ENCODE measurements at regions not wholly inside any gene's neighbourhood (a gene's known extent, or its start where the extent isn't known, plus 50 kb on each side); places are given as distances from the start of the nearest gene placed in this dataset.

GRCh38 chr4:187795737-187796136, 199.8 kb upstream of the ZFP42 start:
- no peak for TF ChIP-seq CTCF (IDR thresholded peaks at IDR 0.05; ENCODE audit: insufficient read depth, low read depth, low read length)
- Histone ChIP-seq H3K36me3 (ENCODE audit: control insufficient read depth, insufficient read depth, low read length) (no peaks in the 10 kb centered on the region), H3K4me3 (ENCODE audit: low read depth, low read length) (no peak overlapping the region), H3K27me3 (ENCODE audit: control insufficient read depth, insufficient read depth, low read length) (no peaks in the 10 kb centered on the region)
- ChIA-PET CTCF (interaction anchor here (0.6 kb wide), 1 partner anchor 179 kb away, joined by 3 read pairs; no protein-coding TSS in a partner anchor), POLR2A (no interaction called here)
- no peak for DNase-seq (ENCODE audit: low read depth)

- Histone ChIP-seq H3K27me3 (ENCODE audit: control insufficient read depth, insufficient read depth, low read length) (no peaks in the 10 kb centered on the region), H3K36me3 (ENCODE audit: control insufficient read depth, insufficient read depth, low read length) (no peaks in the 10 kb centered on the region), H3K4me3 (ENCODE audit: low read depth, low read length) (no peak overlapping the region)
- ChIA-PET CTCF (no interaction called here), POLR2A (no interaction called here)
- DNase-seq (ENCODE audit: low read depth), result no peak
- no peak for TF ChIP-seq CTCF (IDR thresholded peaks at IDR 0.05; ENCODE audit: insufficient read depth, low read depth, low read length)
Observed at GRCh38 chr4:187798385-187798784, 197.2 kb upstream of the ZFP42 start.

- H3K4me3 ChIP-seq (ENCODE audit: low read depth, low read length), result no peak overlapping the region
- H3K36me3 ChIP-seq (ENCODE audit: control insufficient read depth, insufficient read depth, low read length), result no peaks in the 10 kb centered on the region
- no peaks in the 10 kb centered on the region for H3K27me3 ChIP-seq (ENCODE audit: control insufficient read depth, insufficient read depth, low read length)
- no peak for DNase-seq (ENCODE audit: low read depth)
- no peak for TF ChIP-seq CTCF (IDR thresholded peaks at IDR 0.05; ENCODE audit: insufficient read depth, low read depth, low read length)
- ChIA-PET CTCF (no interaction called here), POLR2A (no interaction called here)
Observed at GRCh38 chr4:187799735-187800134, 195.8 kb upstream of the ZFP42 start.

- ChIA-PET POLR2A (no interaction called here), CTCF (no interaction called here)
- Histone ChIP-seq H3K27me3 (ENCODE audit: control insufficient read depth, insufficient read depth, low read length) (no peaks in the 10 kb centered on the region), H3K4me3 (ENCODE audit: low read depth, low read length) (no peak overlapping the region), H3K36me3 (ENCODE audit: control insufficient read depth, insufficient read depth, low read length) (no peaks in the 10 kb centered on the region)
- no peak for DNase-seq (ENCODE audit: low read depth)
- no peak for TF ChIP-seq CTCF (IDR thresholded peaks at IDR 0.05; ENCODE audit: insufficient read depth, low read depth, low read length)
Observed at GRCh38 chr4:187811591-187811990, 184.0 kb upstream of the ZFP42 start.

DNA sequence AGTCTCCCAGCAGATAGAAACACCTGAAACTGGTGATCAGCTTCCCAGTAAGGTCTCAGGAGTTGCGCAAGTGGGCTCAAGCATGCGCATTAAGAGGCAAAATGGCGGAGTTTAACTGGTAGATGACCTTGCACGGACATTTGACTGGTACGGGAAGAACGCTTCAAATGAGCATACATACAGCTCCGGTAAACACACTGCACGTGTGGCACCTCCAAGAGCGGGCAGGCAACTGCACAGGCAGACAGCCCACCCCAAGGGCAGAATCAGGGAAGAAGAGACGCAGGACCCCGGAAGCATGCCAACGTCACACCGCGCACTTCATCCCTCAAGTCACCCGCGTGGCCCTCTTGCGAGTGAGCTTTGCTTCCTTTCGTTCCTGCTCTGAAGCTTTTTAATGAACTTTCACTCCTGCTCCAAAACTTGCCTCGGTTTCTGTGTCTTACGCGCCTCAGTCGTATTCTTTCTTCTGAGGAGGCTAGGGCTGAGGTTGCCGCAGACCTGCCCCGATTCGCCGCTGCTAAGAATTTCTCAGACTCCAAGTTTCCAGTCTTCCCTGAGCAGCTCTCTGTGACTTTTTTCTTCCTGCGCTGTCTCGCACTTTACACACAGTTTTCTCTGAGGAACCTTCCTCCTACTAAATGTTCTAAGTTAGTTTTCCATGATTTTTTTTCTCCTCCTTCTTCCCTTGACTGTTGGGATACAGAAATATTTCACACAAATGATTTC, 180.7 kb upstream of the ZFP42 start:
- no peak for TF ChIP-seq CTCF (IDR thresholded peaks at IDR 0.05; ENCODE audit: insufficient read depth, low read depth, low read length)
- DNase-seq (ENCODE audit: low read depth), result peak; percentile 4
- ChIA-PET POLR2A (no interaction called here), CTCF (no interaction called here)
- H3K36me3 ChIP-seq (ENCODE audit: control insufficient read depth, insufficient read depth, low read length), result no peaks in the 10 kb centered on the region
- no peaks in the 10 kb centered on the region for H3K27me3 ChIP-seq (ENCODE audit: control insufficient read depth, insufficient read depth, low read length)
- H3K4me3 ChIP-seq (ENCODE audit: low read depth, low read length), result peak overlapping the region; percentile 27

Data from BJ (cell line).